Endothelial cell of umbilical vein (primary cell): ENCODE measurements at regions not wholly inside any gene's neighbourhood (a gene's known extent, or its start where the extent isn't known, plus 50 kb on each side); places are given as distances from the start of the nearest gene placed in this dataset.

Experiments
- POLR2A ChIP-seq: IDR thresholded peaks from 2 replicates; pipeline ENCODE4 v1.6.1; 2012; ENCODE audit warnings: low read depth, mild to moderate bottlenecking, control low read depth, low read length
- TF ChIP-seq, protein P1 (sequence below), 2 donors: IDR thresholded peaks; 1 replicate in 1 of 2; 2 replicates in 1 of 2; pipeline ENCODE4 v1.5.1; 2011; ENCODE audit warnings: low read length in 2 of 2, mild to moderate bottlenecking in 2 of 2, moderate library complexity in 2 of 2, control low read depth in 1 of 2, inconsistent platforms in 1 of 2, low read depth in 1 of 2; ENCODE audit not compliant: insufficient read depth in 1 of 2; ENCODE audit errors: extremely low read depth in 1 of 2

DNA sequence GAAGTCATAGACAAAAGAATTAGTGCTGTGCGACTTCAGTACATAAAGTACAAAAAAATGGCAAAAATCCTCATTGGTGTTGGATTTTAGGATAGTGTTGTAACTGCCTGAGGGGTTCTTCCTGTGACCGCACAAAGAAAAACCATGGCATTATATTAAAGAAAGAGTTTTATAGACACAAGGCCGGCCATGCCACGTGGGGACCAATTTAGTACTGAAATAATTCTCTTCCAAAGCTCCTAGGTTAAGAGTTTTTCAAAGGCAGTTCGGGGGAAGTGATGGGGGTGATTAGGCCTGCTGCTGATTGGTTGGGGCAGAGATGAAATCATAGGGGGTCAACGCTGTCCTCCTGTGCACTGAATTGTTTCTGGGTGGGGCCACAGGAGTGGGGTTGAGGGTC lies 150.9 kb upstream of the EEA1 start:
- TF ChIP-seq POLR2A: no peak
- TF ChIP-seq, protein P1, sequence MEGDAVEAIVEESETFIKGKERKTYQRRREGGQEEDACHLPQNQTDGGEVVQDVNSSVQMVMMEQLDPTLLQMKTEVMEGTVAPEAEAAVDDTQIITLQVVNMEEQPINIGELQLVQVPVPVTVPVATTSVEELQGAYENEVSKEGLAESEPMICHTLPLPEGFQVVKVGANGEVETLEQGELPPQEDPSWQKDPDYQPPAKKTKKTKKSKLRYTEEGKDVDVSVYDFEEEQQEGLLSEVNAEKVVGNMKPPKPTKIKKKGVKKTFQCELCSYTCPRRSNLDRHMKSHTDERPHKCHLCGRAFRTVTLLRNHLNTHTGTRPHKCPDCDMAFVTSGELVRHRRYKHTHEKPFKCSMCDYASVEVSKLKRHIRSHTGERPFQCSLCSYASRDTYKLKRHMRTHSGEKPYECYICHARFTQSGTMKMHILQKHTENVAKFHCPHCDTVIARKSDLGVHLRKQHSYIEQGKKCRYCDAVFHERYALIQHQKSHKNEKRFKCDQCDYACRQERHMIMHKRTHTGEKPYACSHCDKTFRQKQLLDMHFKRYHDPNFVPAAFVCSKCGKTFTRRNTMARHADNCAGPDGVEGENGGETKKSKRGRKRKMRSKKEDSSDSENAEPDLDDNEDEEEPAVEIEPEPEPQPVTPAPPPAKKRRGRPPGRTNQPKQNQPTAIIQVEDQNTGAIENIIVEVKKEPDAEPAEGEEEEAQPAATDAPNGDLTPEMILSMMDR (IDR thresholded peaks at IDR 0.05; ENCODE audit: extremely low read depth in 1 of 2, insufficient read depth in 1 of 2, low read depth in 1 of 2, low read length in 2 of 2): no peak
